ENCODE measurements at regions not wholly inside any gene's neighbourhood (a gene's known extent, or its start where the extent isn't known, plus 50 kb on each side); places are given as distances from the start of the nearest gene placed in this dataset.
"Not testable (repeated sequence)": the region's sequence is repeated elsewhere in the genome, so short reads cannot be mapped to it uniquely, and the experiment has no call there.

- intact Hi-C loops (cut with DNase I, micrococcal nuclease): no loop called here
- ATAC-seq (no peak), DNase-seq (no peak)
These were observed 105.5 kb upstream of the SIMC1 start for GRCh38 chr5:176132471-176133288.

GRCh38 chr5:176133289-176133870, 104.8 kb upstream of the SIMC1 start:
- intact Hi-C loops (cut with DNase I, micrococcal nuclease): no loop called here
- DNase-seq: no peak
- no peak for ATAC-seq

- ATAC-seq: no peak
- intact Hi-C loops (cut with DNase I, micrococcal nuclease): no loop called here
- no peak for DNase-seq
These were observed 104.3 kb upstream of the SIMC1 start for GRCh38 chr5:176133877-176134276.

- intact Hi-C loops (cut with DNase I, micrococcal nuclease): no loop called here
- DNase-seq (no peak), ATAC-seq (no peak)
These were observed 103.5 kb upstream of the SIMC1 start for GRCh38 chr5:176134529-176135223.

GRCh38 chr5:176140138-176140537, 98.1 kb upstream of the SIMC1 start:
- not testable (repeated sequence) for ATAC-seq

GRCh38 chr5:176144508-176144907, 93.7 kb upstream of the SIMC1 start:
- intact Hi-C loops (cut with DNase I, micrococcal nuclease): no loop called here
- no peak for DNase-seq
- no peak for ATAC-seq

More at GRCh38 chr5:176140138-176140537, 98.1 kb upstream of the SIMC1 start:
- intact Hi-C loops (cut with DNase I, micrococcal nuclease); DNase-seq: not testable (repeated sequence)

- intact Hi-C loops (cut with DNase I, micrococcal nuclease); DNase-seq; ATAC-seq: not testable (repeated sequence)
These were observed 88.3 kb upstream of the SIMC1 start for GRCh38 chr5:176149948-176150347.

GRCh38 chr5:176151281-176151680, 86.9 kb upstream of the SIMC1 start:
- ATAC-seq (no peak), DNase-seq (no peak)
- intact Hi-C loops (cut with DNase I, micrococcal nuclease): no loop called here

- ATAC-seq (no peak), DNase-seq (no peak)
- intact Hi-C loops (cut with DNase I, micrococcal nuclease): no loop called here
These were observed 85.9 kb upstream of the SIMC1 start for GRCh38 chr5:176152191-176152929.

- DNase-seq (no peak), ATAC-seq (no peak)
- intact Hi-C loops (cut with DNase I, micrococcal nuclease): no loop called here
These were observed 85.3 kb upstream of the SIMC1 start for GRCh38 chr5:176152930-176153311.

GRCh38 chr5:176153741-176154140, 84.5 kb upstream of the SIMC1 start:
- DNase-seq (no peak), ATAC-seq (no peak)
- intact Hi-C loops (cut with DNase I, micrococcal nuclease): no loop called here

GRCh38 chr5:176154821-176155220, 83.4 kb upstream of the SIMC1 start:
- no peak for DNase-seq
- intact Hi-C loops (cut with DNase I, micrococcal nuclease): no loop called here
- no peak for ATAC-seq

GRCh38 chr5:176155922-176156359, 82.3 kb upstream of the SIMC1 start:
- intact Hi-C loops (cut with DNase I, micrococcal nuclease): no loop called here
- ATAC-seq (no peak), DNase-seq (no peak)

GRCh38 chr5:176157656-176158055, 80.6 kb upstream of the SIMC1 start:
- ATAC-seq: no peak
- intact Hi-C loops (cut with DNase I, micrococcal nuclease): no loop called here
- no peak for DNase-seq

- intact Hi-C loops (cut with DNase I, micrococcal nuclease): no loop called here
- ATAC-seq (no peak), DNase-seq (no peak)
These were observed 76.8 kb upstream of the SIMC1 start for GRCh38 chr5:176161431-176161830.

- intact Hi-C loops (cut with DNase I, micrococcal nuclease): no loop called here
- ATAC-seq (no peak), DNase-seq (no peak)
These were observed 76.0 kb upstream of the SIMC1 start for GRCh38 chr5:176162198-176162597.

- intact Hi-C loops (cut with DNase I, micrococcal nuclease): no loop called here
- ATAC-seq (no peak), DNase-seq (no peak)
These were observed 75.3 kb upstream of the SIMC1 start for GRCh38 chr5:176162888-176163287.

GRCh38 chr5:176166427-176166826, 71.8 kb upstream of the SIMC1 start:
- intact Hi-C loops (cut with DNase I, micrococcal nuclease): no loop called here
- ATAC-seq (no peak), DNase-seq (no peak)

- DNase-seq (no peak), ATAC-seq (no peak)
- intact Hi-C loops (cut with DNase I, micrococcal nuclease): no loop called here
These were observed 70.4 kb upstream of the SIMC1 start for GRCh38 chr5:176167800-176168199.

All from left colon (tissue), 2 donors.